RPMI7951 (cell line): ENCODE measurements at regions not wholly inside any gene's neighbourhood (a gene's known extent, or its start where the extent isn't known, plus 50 kb on each side); places are given as distances from the start of the nearest gene placed in this dataset.

Experiments
- DNase-seq: peaks from one replicate; pipeline ENCODE4 v3.0.0-alpha.2; 2012; ENCODE audit warnings: low read depth

DNA sequence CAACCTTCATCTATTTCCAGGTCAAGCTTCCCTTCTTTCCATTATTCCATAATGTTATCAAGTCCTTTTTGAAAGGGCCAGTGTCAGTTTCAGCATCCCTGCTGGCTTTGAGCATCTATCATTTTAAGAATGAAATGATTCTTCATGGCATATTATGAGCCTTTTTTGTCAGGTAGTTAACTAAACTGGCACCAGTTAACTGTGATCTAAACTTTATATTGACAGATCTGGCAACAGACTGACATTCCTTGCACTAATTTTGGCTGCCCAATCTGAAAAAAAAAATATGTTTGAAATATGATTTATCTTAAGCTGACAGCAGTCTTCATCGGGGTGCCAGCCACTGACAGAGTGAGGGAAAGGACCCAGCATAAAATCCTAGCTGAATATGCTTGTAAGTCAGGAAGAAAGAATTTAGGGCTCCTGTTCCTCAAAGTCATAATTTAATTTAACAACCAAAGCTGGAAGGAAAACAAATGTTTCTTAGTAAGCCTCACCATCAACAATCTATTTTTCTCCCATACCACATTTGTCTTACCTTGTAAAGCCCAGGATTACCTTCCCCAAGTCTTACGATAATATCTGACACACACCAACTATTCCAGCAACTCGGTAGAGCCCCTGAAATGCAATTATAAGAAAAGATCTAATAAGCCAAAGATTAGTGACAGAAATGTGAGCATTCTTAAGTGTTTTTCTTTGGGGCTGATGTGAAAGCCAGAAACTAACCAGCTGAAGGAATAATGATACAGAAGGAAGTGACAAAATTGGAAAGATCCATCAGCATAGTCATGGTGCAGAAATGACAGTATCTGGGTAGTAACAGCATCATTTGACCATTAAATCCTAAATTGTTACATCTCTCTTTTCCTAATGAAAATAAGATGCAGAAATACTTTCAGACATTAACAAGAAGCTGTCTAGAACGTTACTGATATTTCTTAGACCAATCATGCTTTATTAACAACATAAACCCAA, 228.1 kb downstream of the RBM43 start:
- DNase-seq, result no peak

DNA sequence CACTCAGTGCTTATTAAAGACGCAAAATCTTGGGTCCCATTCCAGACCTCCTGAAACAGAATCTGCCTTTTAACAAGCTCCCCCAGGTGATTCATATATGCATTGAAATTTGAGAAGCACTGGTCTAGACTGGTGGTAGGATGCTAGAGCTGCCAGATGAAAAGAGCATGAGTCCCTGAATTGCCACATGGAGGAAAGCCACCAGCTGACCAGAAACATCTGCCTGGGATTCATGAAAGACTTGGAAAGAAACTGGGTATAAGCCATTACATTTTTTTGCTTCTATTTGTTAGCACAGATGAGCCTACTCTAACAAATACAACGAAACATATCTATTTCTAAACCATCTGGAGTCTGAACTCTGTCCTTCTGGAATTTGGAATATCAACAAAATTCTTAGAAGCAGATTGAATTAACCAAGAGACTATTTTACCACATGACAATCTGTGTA, 228.9 kb downstream of the RBM43 start:
- peak; percentile 70 for DNase-seq

DNA sequence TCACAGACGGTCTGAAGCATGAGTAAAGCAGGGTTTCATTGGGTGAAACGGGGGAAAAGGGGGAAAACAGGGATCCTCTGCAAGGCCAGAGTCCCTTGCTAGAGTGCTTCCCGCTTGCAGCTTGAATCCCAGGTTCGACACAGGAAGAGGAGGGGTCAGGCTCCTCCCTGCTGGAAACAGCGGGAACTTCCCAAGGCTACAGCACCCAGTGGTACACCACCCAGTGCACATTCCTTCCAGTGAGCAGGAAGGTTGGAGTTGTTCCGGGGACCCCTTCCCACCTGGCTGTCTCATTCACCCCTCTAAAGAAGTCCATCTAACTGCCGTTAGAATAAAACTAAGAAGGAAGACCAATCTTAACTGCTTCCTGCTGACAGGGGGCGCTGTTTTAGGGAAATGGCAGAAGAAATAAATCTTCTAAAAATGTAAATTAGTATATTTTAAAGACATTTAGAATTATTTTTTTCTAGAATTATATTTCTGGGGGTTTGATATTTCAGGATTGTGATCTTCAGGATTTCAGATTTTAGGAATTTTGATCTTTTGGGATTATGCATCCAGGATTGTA, 230.9 kb downstream of the RBM43 start:
- no peak for DNase-seq

DNA sequence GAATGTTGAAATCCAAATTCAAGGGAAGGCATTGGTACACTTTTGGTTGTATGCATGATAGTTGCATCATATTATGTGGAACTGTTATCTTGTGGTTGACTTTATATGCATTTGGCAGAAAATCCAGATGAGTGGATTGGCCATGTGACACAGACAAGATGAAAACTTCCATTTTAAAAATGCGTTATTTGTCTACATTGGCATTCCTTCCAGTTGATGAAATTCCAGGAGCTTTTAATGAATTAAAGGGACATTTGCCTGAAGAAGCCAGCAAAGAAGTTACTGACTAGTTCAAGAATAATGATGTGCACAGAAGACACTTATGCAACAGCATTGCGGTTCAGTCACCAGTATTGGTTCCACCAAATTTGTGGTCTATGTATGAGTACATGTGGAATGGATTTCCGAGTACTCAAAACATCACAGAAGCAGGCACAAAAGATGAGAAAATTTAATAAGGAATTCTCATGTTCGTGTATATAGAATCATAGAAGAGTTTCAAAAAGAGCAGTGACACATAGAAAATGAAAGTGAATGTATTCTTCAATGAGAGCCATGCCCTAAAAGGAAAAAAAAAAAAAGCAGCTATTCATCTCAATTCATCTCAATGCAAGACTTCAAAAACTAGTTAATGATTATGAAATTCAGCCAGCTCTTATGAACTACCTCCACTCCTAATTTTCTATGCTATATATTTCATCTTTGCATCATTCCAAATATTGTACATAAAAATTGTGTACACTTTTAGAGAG, 232.1 kb downstream of the RBM43 start:
- DNase-seq, result peak; percentile 53

DNA sequence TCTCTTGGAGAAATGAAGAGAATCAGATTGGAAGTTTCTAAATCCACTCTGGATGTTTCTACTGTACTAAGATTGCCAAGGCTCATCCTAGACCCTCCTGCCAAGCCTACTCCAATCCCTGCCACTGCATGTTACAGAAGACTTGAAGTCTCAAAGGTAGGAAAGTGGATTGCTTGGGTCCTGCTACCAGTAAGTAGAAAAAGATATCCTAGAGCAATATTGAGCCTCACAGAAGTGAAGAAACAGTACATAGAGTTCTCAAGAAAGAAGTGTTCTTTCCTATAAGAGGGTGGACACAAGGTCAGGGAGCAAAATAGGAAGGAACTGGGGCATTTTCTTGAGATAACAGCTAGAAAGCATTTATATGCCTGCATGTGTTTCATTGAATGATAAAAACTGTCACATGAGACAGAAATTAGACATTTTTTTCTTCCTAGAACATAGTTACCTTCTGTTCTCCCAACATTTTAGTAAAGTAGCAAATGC, 232.9 kb downstream of the RBM43 start:
- DNase-seq, result no peak

DNA sequence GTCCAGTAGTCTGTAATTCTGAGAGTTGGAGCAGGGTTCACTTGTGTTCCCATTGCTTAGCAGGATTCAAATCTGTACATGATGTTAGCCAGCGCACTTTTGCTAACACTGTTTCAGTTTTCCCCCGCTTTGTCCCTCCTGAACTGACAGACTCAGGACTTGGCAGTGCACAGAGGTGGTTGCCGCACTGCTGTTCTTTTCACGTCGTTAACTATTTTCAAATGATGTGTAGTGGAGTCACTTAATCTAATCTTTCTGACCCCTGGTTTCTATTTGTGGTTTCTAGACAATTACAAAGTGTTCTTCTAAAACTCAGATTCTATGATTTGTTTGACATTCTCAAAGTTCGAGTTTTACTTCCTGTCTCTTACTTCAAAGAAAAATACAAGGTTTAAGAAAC, 234.5 kb downstream of the RBM43 start:
- DNase-seq, result no peak

DNA sequence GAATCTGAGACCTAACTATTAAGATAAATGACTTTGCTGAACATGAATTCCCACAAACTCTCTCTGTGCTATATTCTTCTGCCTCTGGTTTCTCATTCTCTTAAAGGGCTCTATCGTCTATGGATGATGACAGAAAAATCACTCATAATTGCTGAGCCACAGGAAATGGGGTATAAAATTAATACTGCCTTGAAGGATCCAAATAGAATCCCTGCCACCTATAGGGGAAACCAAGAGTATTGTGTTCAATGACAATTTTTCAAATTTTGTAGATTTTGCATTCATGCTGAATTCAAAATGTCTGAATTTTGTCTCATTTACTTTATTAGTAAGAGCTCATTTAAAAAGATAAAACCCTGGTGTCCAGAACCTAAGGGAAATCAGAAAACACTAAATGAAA, 235.8 kb downstream of the RBM43 start:
- DNase-seq, result no peak

DNA sequence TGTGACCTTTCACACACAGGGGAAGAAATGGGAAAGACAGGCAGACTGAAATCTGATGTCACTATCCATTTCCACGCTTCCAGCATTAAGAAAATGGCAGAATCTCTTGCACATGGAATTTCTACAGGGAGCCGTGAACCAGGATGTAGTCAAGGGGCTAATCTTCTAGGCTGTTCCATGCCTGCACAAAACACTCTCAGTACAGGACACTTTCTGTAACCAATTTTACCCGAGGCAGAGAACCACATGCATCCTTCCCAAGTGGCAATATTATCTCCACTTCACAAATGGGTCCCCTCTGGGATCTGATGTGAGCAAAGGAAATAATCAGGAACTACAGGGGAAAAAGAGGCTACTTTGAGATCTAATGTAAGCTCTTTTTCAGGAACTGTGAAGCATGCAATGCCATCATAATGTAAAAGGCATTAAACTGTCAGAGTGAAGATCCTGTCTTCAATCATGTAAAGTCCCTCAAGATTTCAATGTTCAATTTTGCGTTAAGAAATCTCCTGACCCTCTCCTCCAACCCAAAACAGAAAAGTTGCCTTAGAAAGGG, 236.9 kb downstream of the RBM43 start:
- no peak for DNase-seq

DNA sequence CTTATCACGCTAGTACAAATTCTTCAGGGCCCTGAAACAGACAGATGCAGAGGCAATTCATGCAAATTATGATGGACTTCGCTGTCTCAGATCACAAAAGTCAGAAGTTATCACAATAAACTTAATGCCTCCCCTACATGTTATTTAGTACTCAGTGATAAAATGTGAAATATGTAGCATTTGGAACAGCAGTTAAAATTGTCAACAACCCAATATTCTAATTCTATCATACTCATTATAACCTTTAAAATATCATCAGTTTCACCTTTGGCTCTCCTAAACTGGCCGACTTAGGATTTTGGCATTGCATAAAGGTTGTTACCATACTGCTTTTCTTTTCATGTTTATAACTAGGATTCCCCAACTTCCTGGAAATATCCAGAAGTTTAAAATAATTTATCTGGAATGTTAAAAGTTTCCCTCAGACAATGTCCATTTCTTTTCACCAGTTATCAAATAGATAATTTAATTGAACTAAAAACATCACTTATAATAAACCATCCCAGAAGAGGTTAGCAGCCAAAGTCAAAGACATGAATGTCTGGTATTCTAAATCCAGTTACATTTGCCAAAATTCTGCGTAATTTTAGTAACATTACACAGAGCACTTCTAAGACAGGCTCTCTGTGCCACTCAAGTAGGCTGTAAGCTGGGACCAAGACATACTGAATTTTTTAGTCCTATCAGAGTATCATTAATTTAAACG, 239.8 kb downstream of the RBM43 start:
- no peak for DNase-seq

DNA sequence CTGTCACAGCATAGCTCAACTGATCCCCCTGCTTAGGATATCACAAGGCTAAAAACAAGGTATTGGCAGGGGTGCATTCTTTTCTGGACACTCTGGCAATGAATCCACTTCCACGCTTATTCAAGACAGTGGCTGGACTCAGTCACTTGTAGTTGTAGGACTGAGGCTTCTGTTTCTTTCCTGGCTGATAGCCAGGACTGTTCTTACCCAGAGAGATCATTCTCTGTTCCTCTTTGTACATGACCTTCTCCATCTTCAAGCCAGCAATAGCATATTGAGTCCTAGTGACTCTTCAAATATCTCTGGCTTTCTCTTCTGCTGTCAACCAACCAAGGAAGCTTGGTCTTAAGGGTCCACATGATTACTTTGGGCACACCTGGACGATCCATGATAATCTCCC, 241.3 kb downstream of the RBM43 start:
- DNase-seq, result no peak

DNA sequence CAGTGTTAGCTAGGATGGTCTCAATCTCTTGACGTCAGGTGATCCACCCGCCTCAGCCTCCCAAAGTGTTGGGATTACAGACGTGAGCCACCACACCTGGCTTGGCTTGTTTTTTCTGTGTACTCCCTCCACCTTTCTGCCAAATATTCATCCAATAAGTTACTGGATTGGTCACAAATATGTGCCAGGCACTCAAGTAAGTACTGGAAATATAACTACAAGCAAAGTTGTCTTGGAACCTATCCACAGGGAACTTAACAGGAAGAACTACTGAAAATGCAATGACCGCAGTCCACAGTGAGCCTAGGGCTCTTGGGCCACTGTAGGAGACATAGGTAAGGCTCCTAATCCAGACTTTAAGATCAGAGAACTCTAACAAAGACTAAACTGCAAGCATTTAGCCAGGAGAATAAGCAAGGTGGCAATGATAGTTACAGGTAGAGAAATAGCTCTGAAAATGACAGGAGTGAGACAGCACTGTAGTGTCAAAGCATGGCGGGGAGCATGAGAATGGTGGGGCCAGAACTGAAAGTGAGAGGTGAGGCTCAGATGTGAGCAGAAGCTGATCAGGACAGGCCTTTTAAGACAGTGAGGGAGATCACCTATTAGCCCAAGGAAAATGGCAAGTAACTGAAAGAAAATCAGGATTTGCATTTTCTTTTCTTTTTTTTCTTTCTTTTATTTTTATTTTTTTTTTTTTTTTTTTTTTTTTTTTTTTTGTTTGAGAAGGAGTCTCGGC, 252.1 kb downstream of the RBM43 start:
- DNase-seq, result no peak

DNA sequence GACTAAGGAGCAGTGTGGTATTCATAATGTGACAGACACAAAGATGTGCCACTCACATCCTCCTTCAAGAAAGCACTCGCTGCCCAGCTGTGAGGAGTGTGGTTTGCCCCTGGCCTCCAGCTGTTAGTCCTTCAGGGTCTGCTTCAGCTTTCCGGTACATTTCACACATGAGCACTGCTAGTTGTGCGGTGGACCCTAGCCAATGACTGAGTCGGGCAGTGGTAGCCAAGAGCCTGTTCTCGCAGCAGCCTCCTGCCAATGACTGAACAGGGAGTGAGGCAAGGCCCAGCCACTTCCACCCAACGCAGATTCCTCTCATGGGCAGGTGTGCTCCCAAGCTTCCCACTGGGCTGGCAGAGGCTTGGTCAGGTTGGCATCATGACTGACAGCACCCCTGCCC, 254.3 kb downstream of the RBM43 start:
- DNase-seq, result peak; percentile 3

DNA sequence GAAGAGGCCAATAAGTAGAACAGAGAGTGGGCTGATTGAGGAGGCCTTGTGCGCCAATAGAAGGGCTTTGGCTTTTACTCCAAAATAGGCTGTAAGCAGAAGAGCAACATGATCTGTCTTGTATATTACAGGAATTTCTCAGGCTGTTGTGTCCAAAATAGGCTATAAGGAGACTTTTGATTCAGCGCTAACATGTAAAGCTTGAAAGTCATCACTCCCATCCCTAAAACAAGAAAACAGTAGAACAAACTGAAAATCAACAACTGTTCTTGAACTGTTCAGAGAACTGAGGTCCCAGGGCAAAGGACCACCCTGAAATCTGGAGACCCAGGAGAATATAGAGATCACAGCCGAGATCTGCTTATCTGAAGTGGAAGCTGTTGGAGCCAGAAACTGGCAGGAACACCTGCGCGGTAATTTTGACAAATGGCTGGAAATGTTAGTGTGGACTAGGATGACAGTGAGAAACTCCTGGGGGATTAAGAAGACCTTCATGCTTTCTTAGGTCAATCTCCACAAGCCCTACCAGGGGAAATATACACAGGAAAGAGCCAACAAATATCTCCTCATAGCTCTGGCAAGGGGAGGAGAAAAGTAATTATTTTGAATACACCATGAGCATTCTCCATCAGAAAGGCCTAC, 258.6 kb downstream of the RBM43 start:
- DNase-seq, result no peak

DNA sequence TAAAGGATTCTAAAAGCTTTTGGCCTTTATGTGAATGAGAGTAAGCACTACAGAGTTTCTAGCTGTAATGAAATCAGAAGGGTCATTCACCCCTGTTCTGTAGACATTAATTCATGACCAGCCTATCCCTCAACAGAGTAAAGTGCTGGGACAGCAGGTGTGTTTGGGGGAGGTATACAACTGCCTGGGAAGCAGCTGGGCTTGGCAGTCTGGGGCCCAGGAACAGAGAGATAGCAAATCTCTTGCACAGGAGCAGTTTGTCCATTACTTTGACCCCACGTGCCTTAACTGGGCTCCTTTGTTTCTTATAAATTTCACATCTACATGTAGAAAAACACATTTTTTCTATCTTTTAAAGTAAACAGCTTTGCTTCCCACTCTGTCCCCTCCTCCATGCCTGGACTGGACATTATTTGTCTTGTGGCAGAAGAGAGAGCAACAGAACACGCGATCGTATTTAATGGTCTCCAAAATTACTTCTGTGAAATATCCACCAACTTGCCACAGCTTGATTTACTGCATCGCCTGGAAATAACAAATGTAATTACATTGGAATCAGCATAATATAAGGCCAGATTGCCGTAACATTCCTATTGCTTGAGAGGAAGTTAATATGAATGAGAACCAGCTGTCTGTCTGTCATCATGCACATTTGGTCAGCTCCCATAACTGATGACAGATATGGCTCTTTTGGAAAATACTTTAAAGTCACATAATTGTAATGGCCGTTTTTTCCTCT, 263.8 kb downstream of the RBM43 start:
- DNase-seq, result peak; percentile 37

DNA sequence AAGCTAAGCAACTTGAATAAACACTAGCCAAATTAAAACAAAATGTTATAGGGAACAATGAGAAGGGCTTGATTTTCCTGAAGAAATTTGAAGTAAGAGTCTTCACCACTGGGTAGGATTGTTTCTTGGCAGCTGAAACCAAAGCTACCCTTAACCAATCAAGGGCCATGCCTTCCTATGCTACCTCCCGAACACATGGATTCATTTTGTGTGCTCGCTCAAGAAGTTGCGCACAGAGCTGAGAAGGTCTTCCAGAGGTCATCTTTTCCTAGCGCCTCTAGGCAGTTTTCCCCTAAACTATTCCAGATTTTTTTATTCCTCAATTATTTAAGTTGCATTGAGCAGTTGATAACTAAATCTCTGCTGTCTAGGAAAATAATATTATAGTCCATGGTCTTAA, 264.6 kb downstream of the RBM43 start:
- DNase-seq, result peak; percentile 59

DNA sequence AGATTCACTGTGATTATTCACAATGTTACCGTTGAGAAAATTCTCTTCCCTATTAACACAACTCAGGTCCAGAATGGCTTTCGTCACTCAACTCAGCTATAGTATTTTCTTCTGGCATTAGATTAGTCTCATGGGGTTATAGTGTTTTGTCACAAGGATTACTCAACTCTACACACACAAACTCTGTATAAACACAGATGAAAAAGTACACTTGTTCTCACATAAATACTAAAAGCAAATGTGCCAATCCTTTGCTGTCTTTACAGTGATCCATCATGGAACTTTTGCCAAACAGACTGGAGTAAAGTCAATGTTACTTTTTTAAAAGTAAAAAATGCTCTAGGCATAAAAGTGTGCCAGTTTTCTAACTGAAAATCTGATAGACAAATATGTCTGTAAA, 267.6 kb downstream of the RBM43 start:
- no peak for DNase-seq

DNA sequence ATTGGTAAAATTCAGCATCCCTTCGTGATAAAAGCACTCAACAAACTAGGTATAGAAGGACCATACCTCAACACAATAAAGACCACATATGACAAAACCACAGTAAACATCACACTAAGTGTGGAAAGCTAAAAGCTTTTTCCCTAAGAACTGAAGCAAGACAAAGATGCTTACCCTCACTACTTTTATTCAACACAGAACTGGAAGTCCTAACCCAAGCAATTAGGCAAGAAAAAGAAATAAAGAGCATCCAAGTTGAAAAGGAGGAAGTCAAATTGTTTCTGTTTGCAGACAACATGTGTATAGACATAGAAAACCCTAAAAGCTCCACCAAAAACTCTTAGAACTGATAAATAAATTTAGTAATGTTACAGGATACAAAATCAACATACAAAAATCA, 271.7 kb downstream of the RBM43 start:
- DNase-seq, result no peak

DNA sequence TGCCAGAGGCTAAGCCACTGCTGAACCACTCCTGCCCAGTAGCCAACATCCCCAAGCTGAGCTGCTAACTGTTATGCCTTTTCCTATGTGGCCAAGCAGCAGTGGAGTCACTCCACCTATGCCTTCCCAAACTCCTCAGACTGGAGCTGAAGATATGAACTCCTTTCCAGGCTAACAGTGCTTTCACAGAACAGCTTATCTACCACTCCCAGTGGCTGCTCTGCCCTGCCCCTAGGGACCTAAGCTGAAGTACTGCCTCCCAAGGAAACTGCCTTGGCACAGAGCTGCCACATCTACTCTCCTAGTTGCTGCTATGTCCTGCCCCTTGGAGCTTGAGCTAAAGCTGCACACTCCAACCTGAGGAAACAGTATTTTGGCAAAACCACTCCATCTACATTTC, 275.9 kb downstream of the RBM43 start:
- DNase-seq, result no peak

DNA sequence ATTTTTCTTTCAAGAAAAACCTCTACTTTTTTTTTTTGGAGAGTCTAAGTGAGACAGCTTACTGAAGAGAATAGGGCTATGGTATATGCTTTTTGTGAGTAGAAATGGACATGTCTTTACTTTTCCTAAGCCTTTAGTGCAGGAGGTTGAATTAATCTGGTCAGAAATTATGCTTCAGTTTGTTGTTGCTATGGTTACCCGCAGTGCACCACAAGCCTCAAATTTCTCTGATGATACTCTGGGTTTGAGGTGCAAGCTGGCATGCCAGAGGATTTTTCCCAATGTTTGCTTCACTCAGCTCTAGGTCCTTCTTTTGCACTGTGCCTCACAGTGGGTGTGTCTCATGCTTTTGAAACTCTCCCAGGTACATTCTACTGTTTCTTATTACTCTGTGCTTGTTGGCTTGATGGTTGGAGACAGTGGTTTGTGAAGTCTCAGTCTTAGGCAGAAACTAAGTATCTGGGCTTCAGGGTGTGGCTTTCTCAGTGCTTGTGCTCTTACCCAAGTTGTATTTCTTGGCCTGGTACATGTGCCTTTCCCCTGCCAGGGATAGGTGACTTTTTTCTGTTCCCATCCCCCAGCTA, 278.3 kb downstream of the RBM43 start:
- no peak for DNase-seq
